ENCODE measurements at regions not wholly inside any gene's neighbourhood (a gene's known extent, or its start where the extent isn't known, plus 50 kb on each side); places are given as distances from the start of the nearest gene placed in this dataset.

- no peak for DNase-seq (ENCODE audit: low read depth in 4 of 4, low spot score in 3 of 4)
Measured at GRCh38 chr11:106449763-106450162, 372.3 kb downstream of the AASDHPPT start.

GRCh38 chr11:106451228-106451922 is 373.9 kb downstream of the AASDHPPT start:
- DNase-seq (ENCODE audit: low read depth in 4 of 4, low spot score in 3 of 4), result no peak

- no peak for DNase-seq (ENCODE audit: low read depth in 4 of 4, low spot score in 3 of 4)
Measured at GRCh38 chr11:106456647-106457046, 379.2 kb downstream of the AASDHPPT start.

GRCh38 chr11:106457727-106458126 is 380.3 kb downstream of the AASDHPPT start:
- no peak for DNase-seq (ENCODE audit: low read depth in 4 of 4, low spot score in 3 of 4)

GRCh38 chr11:106459135-106459534 is 381.7 kb downstream of the AASDHPPT start:
- no peak for DNase-seq (ENCODE audit: low read depth in 4 of 4, low spot score in 3 of 4)

GRCh38 chr11:106461148-106461691 is 383.8 kb downstream of the AASDHPPT start:
- DNase-seq (ENCODE audit: low read depth in 4 of 4, low spot score in 3 of 4), result no peak

- DNase-seq (ENCODE audit: low read depth in 4 of 4, low spot score in 3 of 4), result no peak
Measured at GRCh38 chr11:106461839-106462545, 384.5 kb downstream of the AASDHPPT start.

- DNase-seq (ENCODE audit: low read depth in 4 of 4, low spot score in 3 of 4), result no peak
Measured at GRCh38 chr11:106463154-106463553, 385.7 kb downstream of the AASDHPPT start.

- DNase-seq (ENCODE audit: low read depth in 4 of 4, low spot score in 3 of 4), result no peak
Measured at GRCh38 chr11:106463796-106464201, 386.3 kb downstream of the AASDHPPT start.

GRCh38 chr11:106464728-106465127 is 387.3 kb downstream of the AASDHPPT start:
- DNase-seq (ENCODE audit: low read depth in 4 of 4, low spot score in 3 of 4), result no peak

- no peak for DNase-seq (ENCODE audit: low read depth in 4 of 4, low spot score in 3 of 4)
Measured at GRCh38 chr11:106466521-106467080, 389.1 kb downstream of the AASDHPPT start.

GRCh38 chr11:106467501-106467900 is 390.0 kb downstream of the AASDHPPT start:
- DNase-seq (ENCODE audit: low read depth in 4 of 4, low spot score in 3 of 4), result no peak

GRCh38 chr11:106468086-106468485 is 390.6 kb downstream of the AASDHPPT start:
- DNase-seq (ENCODE audit: low read depth in 4 of 4, low spot score in 3 of 4), result no peak

GRCh38 chr11:106468531-106468930 is 391.1 kb downstream of the AASDHPPT start:
- DNase-seq (ENCODE audit: low read depth in 4 of 4, low spot score in 3 of 4), result no peak

- DNase-seq (ENCODE audit: low read depth in 4 of 4, low spot score in 3 of 4), result no peak
Measured at GRCh38 chr11:106470230-106470629, 392.8 kb downstream of the AASDHPPT start.

GRCh38 chr11:106471276-106471675 is 393.8 kb downstream of the AASDHPPT start:
- DNase-seq (ENCODE audit: low read depth in 4 of 4, low spot score in 3 of 4), result no peak

GRCh38 chr11:106473089-106473722 is 395.7 kb downstream of the AASDHPPT start:
- DNase-seq (ENCODE audit: low read depth in 4 of 4, low spot score in 3 of 4), result no peak

GRCh38 chr11:106474274-106474673 is 396.8 kb downstream of the AASDHPPT start:
- DNase-seq (ENCODE audit: low read depth in 4 of 4, low spot score in 3 of 4), result no peak

- no peak for DNase-seq (ENCODE audit: low read depth in 4 of 4, low spot score in 3 of 4)
Measured at GRCh38 chr11:106475181-106475580, 397.7 kb downstream of the AASDHPPT start.

- no peak for DNase-seq (ENCODE audit: low read depth in 4 of 4, low spot score in 3 of 4)
Measured at GRCh38 chr11:106477776-106478175, 400.3 kb downstream of the AASDHPPT start.

- DNase-seq (ENCODE audit: low read depth in 4 of 4, low spot score in 3 of 4), result no peak
Measured at GRCh38 chr11:106479646-106480045, 402.2 kb downstream of the AASDHPPT start.

Measured in right renal pelvis (tissue), 4 donors.